HuH-7.5 (cell line): ENCODE measurements at regions not wholly inside any gene's neighbourhood (a gene's known extent, or its start where the extent isn't known, plus 50 kb on each side); places are given as distances from the start of the nearest gene placed in this dataset.

Source experiments
- DNase-seq: peaks from one replicate; pipeline ENCODE4 v3.0.0; 2011; ENCODE audit warnings: low spot score

DNA sequence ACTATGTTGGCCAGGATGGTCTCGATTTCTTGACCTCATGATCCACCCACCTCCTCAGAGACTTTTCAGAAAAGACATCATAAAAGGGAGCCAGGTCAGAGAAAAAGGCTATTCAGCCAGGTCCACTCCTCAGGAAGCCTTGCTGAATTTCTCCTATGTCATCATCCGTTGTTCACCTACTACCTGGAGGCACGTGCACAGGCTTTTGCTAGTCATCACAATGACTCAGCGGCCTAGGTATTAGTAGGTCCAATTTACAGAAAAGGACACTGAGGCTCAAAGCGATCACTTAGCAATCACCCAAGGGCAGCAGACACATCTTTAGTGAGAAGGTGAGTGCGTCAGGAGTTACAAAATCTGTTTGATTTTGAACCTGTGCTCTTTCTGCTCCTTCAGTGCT, 72.3 kb upstream of the RAD23B start:
- no peak for DNase-seq

- DNase-seq: no peak
These were observed 71.7 kb upstream of the RAD23B start for GRCh38 chr9:107211284-107211923.

DNA sequence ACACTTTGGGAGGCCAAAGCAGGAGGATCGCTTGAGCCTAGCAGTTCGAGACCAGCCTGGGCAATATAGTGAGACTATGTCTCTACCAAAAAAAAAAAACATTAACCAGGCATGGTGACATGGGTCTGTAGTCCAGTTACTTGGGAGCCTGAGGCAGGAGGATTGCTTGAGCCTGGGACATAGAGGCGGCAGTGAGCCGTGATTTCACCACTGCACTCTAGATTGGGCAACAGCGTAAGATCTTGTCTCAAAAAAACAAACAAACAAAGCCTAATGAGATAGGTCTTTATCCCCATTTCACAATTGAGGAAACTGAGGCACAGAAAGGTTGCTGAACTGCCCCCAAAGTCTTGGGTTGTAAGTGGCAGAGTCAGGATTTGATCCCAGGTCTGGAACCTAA, 70.5 kb upstream of the RAD23B start:
- DNase-seq: no peak

- DNase-seq: no peak
These were observed 70.0 kb upstream of the RAD23B start for GRCh38 chr9:107213080-107213479.

GRCh38 chr9:107213561-107214028, 69.5 kb upstream of the RAD23B start:
- no peak for DNase-seq

DNA sequence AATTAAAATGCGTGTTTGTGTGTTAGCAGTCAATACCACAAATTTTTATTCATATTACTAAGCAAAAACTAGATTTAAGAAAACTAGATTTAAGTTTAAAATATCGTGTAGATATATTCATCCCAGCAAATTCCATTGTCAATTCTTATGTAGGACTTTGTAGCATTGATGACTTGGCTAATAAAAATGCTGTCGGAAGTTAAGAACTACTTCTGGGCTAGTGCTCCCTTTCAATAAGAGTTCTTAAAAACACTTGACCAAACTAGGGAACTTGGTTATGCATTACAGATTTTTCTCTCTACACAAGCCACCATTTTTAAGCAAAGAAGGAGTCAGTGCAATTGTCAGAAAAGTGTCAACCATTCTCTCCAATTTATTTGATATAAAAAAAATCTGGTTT, 68.7 kb upstream of the RAD23B start:
- DNase-seq: no peak

- DNase-seq: no peak
These were observed 68.2 kb upstream of the RAD23B start for GRCh38 chr9:107214915-107215314.

- no peak for DNase-seq
These were observed 67.7 kb upstream of the RAD23B start for GRCh38 chr9:107215381-107215780.

- DNase-seq: no peak
These were observed 66.8 kb upstream of the RAD23B start for GRCh38 chr9:107216329-107216728.

DNA sequence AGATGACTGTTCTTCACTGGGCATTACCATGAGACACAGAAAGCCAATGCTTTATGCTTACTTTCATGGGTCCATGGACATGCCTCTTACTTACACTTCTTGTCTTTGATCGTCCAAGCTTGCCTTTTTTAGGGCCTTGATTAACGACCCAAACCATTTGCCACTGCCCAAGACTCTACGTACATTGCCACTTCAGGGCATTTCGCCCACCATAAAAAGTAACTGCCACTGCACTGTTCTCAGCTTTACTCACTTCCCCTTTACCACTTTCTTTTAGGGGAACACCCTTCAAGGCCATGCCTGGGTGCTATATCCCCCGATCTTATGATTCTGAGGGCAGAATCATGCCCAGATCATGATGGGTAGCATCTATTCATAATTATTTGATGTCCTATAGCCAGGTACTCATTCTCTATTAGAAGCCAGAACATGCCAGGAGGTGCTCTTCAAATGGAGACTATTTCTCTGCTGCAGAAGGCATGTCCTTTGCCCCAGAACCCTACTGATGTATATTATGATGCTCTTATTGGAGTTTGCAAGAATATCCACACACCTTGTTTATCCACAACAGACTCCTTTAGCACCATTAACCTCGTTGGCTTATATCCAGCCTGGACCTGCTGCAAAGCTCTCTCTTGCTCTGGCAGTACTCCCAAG, 64.1 kb upstream of the RAD23B start:
- no peak for DNase-seq

DNA sequence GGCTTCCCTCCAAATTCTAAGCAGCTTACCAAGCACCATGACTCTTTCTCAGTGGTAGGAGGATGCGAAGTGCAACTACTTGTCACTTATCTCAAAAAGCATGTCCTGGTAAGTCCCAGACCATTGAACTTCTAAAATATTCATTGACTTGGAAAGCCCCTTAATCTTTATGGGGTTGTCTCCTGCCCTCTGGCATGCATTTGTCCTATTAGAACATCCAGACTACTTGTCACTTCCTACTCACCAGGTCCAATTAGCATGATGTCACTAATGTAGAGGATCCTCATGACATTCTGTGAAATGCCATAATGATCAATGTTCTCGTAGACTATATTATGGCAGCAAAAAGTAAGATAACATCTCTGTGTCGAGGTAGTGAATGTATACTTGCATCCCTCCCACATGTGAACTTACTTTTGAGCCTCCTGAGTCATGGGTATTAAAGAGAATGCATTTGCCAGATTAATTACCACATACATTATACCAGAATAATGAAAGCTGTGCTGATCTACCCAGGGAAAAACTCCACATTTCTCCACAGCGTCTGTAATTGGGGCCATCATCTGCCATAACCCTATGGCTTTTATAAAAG, 63.5 kb upstream of the RAD23B start:
- no peak for DNase-seq

DNA sequence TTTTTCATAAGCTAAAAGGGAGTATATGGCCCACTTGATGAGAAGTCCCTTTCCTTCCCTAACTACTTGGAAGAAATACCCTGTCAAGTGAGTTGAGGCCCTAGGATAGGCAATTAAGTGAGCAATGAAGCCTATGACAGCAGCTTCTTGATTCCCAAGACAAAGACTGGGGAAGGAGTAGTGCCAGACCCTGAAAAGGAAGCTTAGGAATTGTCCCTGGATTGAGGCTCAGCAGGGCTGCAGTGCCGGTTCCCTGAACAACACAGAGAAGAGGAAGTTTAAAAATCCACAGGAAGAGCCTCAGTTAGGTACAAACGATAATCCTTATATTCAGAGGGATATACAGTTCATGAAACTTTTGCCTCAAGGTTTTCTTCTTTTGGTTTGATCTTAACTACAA, 61.8 kb upstream of the RAD23B start:
- no peak for DNase-seq

DNA sequence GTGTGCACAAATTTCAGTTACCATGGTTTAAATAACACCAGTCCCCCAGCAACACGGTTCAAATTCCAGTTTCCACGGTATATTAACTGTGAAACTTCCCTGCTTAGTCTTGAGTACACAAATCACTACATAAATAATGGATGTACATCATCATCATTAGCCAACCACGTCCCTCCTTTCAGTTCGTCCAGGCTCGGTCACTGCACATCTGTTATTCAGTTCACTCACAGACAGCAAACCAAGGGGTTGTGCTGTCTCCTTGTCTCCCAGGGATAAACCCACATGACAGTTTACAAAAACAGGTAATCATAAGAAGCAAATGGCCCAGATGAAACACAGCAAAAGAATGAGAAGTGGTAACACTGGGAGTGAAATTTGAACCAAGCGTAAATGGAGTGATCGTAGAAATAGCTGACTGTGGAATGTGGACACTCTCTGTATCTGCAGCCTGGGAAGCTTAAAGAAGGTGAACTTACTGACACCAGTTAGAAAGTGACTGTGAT, 61.0 kb upstream of the RAD23B start:
- DNase-seq: no peak

DNA sequence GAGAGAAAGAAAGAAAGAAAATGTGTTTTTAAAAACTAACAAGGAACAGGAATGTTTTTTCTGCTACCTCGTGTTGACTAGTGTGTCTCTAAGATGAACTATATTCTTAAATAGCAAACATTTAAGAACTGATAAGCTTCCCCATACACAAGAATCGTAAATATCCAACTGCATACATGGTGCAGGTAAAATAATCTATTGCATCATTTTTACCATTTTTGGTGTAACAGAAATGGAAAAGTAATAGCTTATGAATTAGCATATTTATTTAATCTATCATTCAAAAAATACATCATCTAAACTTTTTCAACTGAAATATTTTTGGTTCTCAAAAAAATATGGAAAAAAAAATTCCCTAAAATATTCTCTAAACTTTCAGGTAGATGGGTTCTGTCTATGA, 59.7 kb upstream of the RAD23B start:
- no peak for DNase-seq

DNA sequence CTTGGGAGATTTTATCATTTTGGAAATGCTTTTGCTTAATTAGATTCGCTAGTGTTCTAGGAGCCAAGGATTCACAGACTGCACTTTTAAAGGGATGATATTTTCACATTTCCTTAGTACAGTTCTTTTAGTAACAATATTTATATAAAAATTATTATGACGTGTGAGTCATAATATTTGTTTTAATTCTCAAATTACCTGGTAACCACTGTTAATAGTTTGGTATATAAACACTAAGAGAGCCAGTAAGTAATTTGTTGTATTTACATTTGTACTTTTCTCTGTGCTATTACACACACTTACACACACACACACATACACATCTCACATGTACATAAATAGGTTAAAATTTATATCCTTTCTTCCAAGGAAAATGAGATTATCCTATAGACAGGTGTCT, 58.8 kb upstream of the RAD23B start:
- DNase-seq: no peak

DNA sequence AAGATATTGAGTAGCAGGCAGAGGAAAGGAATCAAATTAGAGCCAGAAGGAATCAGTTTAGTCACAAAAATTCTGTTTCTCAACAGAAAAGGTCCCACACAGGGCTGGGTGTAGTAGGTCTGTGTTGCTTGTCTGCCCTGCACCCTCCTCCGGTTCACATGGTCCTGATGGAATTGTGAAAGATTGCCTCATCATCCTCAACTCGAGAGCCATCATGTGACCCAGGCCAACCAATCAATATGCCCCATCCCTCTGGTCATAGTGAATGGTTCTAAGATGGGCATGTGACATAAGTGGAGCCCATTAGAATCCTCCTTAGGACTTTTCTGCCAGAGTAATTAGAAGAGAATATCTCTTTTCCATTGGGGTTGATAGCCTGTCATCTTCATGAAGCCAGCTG, 56.7 kb upstream of the RAD23B start:
- peak; percentile 25 for DNase-seq

DNA sequence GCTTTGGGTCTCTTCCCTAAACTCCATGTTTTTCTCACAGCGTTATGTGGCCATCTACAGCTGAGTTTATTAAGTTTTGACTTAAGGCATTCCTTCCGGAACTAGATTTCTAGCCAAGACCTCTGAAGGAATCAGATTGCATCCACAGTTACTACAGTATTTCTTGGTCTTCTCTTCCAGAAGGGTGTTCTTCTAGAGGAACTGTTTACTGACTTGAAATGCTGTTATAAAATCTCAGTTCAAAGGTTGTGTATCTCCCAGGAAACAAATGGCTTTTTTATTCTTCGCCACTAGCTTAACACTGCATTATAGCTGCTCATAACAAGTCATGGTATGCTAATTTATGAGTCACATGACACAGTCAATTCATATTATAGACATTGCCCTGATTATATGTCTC, 55.3 kb upstream of the RAD23B start:
- DNase-seq: no peak

DNA sequence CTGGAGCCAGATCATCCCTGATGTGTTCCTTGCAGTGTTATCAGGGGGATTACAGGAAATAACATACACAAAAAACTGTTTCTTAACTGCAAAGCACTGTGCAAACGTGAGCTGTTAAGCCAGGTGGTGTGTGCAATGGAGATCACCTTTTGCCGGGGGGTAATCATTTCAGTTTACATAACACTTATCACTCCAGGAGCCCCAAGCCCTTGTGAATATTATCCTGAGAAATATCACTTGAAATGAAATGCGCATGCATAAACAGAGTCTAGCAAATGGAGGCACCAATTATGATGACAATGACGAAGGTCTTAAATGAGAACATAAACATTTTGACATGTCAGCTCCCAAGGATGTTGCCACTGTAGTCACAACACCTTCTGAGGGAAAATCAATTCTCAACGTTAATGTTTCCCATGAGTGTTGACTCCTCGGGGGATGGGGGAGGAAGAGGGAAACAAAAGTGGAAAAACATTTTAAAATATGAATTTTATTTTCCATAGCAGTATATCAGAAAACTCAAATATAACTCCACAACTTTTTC, 54.5 kb upstream of the RAD23B start:
- no peak for DNase-seq

GRCh38 chr9:107229241-107229741, 53.8 kb upstream of the RAD23B start:
- DNase-seq: no peak
